Frontal cortex (tissue), 3 donors: ENCODE measurements at regions not wholly inside any gene's neighbourhood (a gene's known extent, or its start where the extent isn't known, plus 50 kb on each side); places are given as distances from the start of the nearest gene placed in this dataset.

Source experiments
- DNase-seq, 2 donors: peaks; one replicate each; pipeline ENCODE4 v3.0.0; 2012; ENCODE audit warnings: low spot score in 2 of 2
- FAIRE-seq: peaks from 2 replicates; lab custom pipeline; 2012; peaks lifted over from hg19 to GRCh38; lab: Jason Lieb, UNC
- donor health status: control.
- donor health status: control.
- donor health status: control.

- no peak for FAIRE-seq
- no peak for DNase-seq
Observed at GRCh38 chr7:47693216-47693615, 111.3 kb upstream of the TNS3 start.

DNA sequence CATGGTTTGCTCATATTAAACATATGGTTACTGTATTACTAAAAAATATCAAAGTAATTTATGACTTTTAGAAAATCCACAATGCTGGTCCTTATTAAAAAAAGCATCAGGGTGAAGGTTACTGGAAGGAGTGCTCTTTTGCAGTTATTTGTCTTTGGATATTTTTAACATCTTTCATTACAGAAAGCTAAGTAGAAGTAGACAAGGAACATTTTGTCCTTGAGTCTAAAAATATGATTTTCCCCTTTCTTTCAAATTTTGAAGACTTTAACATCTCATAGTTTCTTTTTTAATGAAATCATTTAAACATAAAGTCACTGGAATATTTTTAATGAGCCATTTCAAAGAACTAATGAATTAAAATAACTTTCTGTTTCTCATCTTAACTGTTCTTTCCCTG, 110.1 kb upstream of the TNS3 start:
- FAIRE-seq (no peak), DNase-seq (no peak)

- FAIRE-seq: no peak
Observed at GRCh38 chr7:47690902-47691558, 109.1 kb upstream of the TNS3 start.

GRCh38 chr7:47689558-47689957, 107.6 kb upstream of the TNS3 start:
- DNase-seq (no peak), FAIRE-seq (no peak)

More at GRCh38 chr7:47690902-47691558, 109.1 kb upstream of the TNS3 start:
- DNase-seq: no peak

DNA sequence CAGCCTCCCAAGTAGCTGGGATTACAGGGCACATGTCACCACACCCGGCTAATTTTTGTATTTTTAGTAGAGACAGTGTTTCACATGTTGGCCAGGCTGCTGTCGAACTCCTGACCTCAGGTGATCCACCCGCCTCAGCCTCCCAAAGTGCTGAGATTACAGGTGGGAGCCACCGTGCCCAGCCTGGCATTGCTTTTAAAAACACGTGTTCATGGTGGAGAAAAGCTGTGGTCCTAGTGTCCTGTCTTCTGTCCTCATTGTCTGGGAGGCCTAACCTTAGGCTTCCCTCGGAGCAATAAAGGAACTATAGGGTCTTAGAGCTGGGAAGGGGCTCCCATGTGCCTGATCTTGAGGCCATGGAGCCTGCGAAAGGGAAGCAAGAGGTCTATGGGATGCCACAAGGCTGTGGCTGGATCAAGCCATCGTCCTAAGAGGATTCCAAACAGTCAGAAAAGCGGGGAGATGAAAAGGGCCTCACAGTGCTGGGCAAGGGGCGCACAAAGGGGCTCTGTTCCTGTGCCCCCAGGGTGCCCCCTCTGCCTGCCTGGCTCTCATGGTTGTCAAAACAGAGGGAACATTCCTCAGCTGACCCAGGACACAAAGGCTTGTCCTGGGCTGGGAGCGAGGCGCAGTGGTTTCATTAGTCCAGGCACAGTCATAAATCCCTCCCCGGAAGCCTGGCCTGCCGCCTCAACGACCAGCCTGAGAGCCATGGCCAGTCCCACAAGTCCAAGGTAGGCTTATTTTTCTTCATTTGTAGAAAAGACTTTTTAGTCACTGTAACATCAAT, 106.6 kb upstream of the TNS3 start:
- FAIRE-seq (no peak), DNase-seq (no peak)

DNA sequence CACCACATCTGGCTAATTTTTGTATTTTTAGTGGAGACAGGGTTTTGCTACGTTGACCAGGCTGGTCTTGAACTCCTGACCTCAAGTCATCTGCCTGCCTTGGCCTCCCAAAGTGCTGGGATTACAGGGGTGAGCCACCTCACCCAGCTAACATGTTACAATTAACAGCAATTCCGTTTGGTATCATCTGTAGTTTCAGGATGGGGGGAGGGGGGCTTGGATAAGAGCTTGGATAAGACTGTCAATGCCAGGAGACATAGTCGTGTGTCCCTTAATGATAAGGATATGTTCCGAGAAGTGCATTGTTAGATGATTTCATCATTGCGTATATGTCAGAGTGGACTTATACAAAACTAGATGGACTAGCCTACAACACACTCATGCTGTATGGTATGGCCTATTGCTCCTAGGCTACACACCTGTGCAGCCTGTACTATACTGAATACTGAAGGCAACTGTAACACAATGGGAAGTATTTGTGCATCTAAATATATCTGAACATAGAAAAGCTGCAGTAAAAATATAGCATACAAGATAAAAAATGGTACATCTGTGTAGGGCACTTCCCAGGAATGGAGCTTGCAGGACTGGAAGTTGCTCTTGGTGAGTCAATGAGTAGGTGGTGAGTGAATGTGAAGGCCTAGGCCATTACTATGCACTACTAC, 103.9 kb upstream of the TNS3 start:
- FAIRE-seq (no peak), DNase-seq (no peak)

DNA sequence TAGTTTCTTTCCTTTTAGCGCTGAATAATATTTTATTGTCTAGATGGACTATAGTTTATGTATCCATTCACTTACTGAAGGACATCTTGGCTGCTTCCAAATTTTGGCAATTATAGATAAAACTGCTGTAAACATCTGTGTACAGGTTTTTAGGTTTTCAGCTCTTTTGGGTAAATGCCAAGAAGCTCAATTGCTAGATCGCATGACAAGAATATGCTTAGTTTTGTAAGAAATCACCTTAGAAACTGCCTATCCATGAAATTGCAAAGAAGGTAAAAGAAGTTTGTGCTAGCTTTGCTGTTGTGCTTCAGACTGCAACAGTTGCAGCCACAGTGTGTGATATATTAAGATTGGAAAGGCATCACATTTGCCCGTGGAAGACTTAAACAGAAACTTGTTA, 103.2 kb upstream of the TNS3 start:
- no peak for DNase-seq
- no peak for FAIRE-seq

DNA sequence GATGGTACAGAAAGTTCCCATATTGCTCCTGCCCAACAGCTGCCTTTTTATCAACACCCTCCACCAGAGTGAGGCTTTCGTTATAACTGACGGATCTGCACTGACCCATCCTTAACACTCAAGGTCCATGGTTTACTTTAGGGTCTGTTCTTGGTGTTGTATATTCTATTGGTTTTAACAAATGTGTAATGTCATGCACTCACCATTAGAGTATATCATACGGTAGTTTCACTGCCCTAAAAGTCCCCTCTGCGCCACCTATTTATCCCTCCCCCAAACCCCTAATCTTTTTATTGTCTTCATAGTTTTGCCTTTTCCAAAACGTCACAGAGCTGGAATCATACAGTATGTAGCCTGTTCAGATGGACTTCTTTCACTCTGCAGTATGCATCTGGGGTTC, 102.8 kb upstream of the TNS3 start:
- no peak for DNase-seq

GRCh38 chr7:47683485-47683898, 101.6 kb upstream of the TNS3 start:
- DNase-seq: no peak
- no peak for FAIRE-seq

More for the DNA sequence above, 102.8 kb upstream of the TNS3 start:
- FAIRE-seq: no peak

DNA sequence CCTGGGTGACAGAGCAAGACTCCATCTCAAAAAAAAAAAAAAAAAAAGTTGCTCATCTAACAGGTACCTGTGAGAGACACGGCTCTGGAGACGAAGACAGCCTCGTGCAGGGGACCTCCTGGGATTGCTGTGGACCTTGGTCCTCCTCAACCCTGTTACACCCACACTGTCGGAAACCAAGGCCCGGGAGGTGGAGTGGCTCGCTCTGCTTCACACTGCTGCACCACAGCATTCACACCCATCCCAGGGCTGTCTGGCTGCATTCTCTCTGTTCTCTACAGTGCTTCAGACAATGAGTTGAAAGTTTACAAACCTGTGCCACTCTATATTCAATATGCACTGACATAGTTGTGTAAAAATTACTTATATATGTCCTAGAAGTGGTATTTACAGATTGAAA, 101.0 kb upstream of the TNS3 start:
- no peak for DNase-seq
- FAIRE-seq: no peak

DNA sequence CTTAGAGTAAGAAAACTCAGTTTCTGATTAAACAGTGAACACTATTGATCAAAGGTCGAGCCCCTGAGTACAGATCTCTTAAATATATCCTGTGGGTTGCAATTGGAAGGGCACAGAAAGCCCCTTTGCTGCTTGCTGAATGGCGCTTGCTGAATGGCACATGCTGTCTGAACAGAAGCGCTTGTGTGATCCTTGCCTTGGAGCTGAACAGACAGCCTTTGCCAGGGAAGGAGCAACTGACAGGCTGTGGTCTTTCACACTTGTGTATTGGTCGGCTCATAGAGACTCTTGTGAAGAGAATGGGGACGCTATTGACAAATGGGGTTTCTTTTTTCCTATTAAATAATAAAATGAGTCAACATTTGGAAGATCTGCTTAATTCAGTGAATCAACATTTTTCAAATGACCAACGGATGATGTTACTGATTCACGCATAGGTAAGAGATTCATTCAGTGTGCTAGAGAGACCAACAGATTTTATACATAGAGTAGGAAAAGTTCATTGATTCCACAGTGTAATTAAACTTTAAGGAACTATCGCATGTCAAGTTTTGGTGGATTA, 99.4 kb upstream of the TNS3 start:
- FAIRE-seq (no peak), DNase-seq (no peak)

- no peak for FAIRE-seq
- DNase-seq: no peak
Observed at GRCh38 chr7:47678641-47679380, 96.9 kb upstream of the TNS3 start.

DNA sequence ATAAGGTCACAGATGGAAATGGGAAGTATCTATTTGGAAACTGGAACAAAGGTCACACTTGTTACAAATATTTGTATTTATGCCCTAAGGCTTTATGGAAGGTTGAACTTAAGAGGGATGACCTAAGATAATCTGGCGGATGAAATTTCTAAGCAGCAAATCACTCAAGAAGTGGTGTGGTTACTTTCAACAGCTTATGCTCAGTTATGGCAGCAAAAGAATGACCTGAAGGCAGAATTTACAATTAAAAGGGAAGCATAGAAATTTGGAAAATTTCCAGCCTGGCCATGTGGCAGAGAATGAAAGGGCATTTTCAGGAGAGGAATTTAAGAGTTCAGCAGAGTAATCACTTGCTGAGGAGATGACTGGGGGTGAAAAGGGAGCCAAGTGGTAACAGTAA, 95.8 kb upstream of the TNS3 start:
- DNase-seq (no peak), FAIRE-seq (no peak)

- FAIRE-seq: no peak
- DNase-seq: no peak
Observed at GRCh38 chr7:47677093-47677492, 95.2 kb upstream of the TNS3 start.

DNA sequence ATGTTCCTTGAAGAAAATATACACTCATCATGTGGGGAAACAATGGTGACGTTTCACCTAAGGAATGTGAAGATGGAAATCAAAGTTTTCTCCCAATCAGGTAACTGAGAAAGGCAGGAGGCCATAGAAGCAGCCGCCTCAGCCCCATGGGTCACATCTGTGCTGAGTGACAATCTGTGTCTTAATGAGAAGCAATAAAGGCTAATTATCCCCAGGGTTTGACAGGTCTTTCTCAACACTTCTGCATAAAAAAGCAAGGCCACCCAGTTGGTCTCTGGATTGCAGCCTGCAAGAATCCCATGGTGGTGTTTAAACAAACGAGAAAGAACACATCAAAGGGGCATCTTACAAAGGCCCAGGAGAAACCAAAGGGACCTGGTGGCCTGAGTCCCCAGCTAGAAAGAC, 91.1 kb upstream of the TNS3 start:
- no peak for DNase-seq
- no peak for FAIRE-seq

GRCh38 chr7:47672271-47672791, 90.4 kb upstream of the TNS3 start:
- DNase-seq: no peak
- FAIRE-seq: no peak

- DNase-seq (no peak), FAIRE-seq (no peak)
Observed at GRCh38 chr7:47671358-47671757, 89.4 kb upstream of the TNS3 start.

DNA sequence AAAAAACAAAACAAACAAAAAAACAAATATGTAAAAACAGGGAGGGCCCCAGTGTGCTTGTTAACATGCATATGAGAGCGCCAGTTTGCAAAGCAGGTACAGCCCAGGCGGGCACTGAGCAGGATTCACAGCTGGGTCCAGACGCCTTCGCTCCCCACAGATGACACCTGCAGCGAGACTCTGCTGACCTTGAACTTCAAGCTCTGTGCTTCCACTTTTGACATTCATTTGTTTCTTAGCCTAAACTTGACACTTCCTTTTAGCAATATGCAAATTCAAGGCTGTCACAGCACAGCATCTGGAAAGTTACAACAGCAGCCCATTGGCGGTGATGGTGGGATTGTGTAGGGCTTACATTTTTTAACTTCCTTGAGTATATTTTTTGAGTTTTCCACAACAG, 88.8 kb upstream of the TNS3 start:
- DNase-seq: no peak
- FAIRE-seq: no peak

GRCh38 chr7:47669901-47670384, 88.0 kb upstream of the TNS3 start:
- no peak for DNase-seq
- FAIRE-seq: no peak
